ENCODE measurements at regions not wholly inside any gene's neighbourhood (a gene's known extent, or its start where the extent isn't known, plus 50 kb on each side); places are given as distances from the start of the nearest gene placed in this dataset.

- TF ChIP-seq TSHZ2 (CRISPR knock-in tag; IDR thresholded peaks at IDR 0.05) (no peak), SNAI2 (CRISPR knock-in tag; IDR thresholded peaks at IDR 0.05) (no peak)
These were observed 533.4 kb upstream of the GRIA1 start (continued) for GRCh38 chr5:152956943-152957613.

- TF ChIP-seq ZC3H10 (CRISPR knock-in tag; IDR thresholded peaks at IDR 0.05) (no peak), ZNF565 (CRISPR knock-in tag; conservative IDR thresholded peaks at IDR 0.05; ENCODE audit: low read depth) (no peak), TSHZ2 (CRISPR knock-in tag; IDR thresholded peaks at IDR 0.05) (no peak), OSR1 (CRISPR knock-in tag; IDR thresholded peaks at IDR 0.05) (no peak), ZFP3 (CRISPR knock-in tag; IDR thresholded peaks at IDR 0.05) (no peak)
- ATAC-seq: no peak
These were observed 512.2 kb upstream of the GRIA1 start for GRCh38 chr5:152978141-152978835.

- no peak for TF ChIP-seq ISL1 (CRISPR knock-in tag; IDR thresholded peaks at IDR 0.05)
- TF ChIP-seq SNAI2 (CRISPR knock-in tag; IDR thresholded peaks at IDR 0.05): no peak
- no peak for TF ChIP-seq GLIS3 (CRISPR knock-in tag; IDR thresholded peaks at IDR 0.05)
- no peak for TF ChIP-seq CSRNP3 (CRISPR knock-in tag; IDR thresholded peaks at IDR 0.05)
- TF ChIP-seq ZFP30 (CRISPR knock-in tag; IDR thresholded peaks at IDR 0.05): no peak
- no peak for TF ChIP-seq ZFP3 (CRISPR knock-in tag; IDR thresholded peaks at IDR 0.05)
- no peak for TF ChIP-seq ZNF565 (CRISPR knock-in tag; conservative IDR thresholded peaks at IDR 0.05; ENCODE audit: low read depth)
- no peak for TF ChIP-seq TSHZ2 (CRISPR knock-in tag; IDR thresholded peaks at IDR 0.05)
- TF ChIP-seq TOX (CRISPR knock-in tag; IDR thresholded peaks at IDR 0.05; ENCODE audit: borderline replicate concordance): no peak
- TF ChIP-seq CSDC2 (CRISPR knock-in tag; IDR thresholded peaks at IDR 0.05): no peak
- no peak for TF ChIP-seq POU6F1 (CRISPR knock-in tag; IDR thresholded peaks at IDR 0.05; ENCODE audit: borderline replicate concordance, low read depth)
- no peak for TF ChIP-seq OSR1 (CRISPR knock-in tag; IDR thresholded peaks at IDR 0.05)
- no peak for TF ChIP-seq ARNTL (CRISPR knock-in tag; IDR thresholded peaks at IDR 0.05; ENCODE audit: borderline replicate concordance, low read depth)
- TF ChIP-seq PATZ1 (CRISPR knock-in tag; IDR thresholded peaks at IDR 0.05; ENCODE audit: borderline replicate concordance): no peak
- no peak for TF ChIP-seq ZNF70 (CRISPR knock-in tag; IDR thresholded peaks at IDR 0.05)
- no peak for TF ChIP-seq TCF4 (CRISPR knock-in tag; IDR thresholded peaks at IDR 0.05; ENCODE audit: borderline replicate concordance)
- TF ChIP-seq CREB5 (CRISPR knock-in tag; IDR thresholded peaks at IDR 0.05; ENCODE audit: low read depth): no peak
- TF ChIP-seq ESRRG (CRISPR knock-in tag; IDR thresholded peaks at IDR 0.05): no peak
- no peak for TF ChIP-seq PPARA (CRISPR knock-in tag; IDR thresholded peaks at IDR 0.05; ENCODE audit: borderline replicate concordance)
- TF ChIP-seq RARB (CRISPR knock-in tag; IDR thresholded peaks at IDR 0.05): no peak
- ATAC-seq: no peak
These were observed 503.3 kb upstream of the GRIA1 start for GRCh38 chr5:152987131-152987530.
